ENCODE measurements at regions not wholly inside any gene's neighbourhood (a gene's known extent, or its start where the extent isn't known, plus 50 kb on each side); places are given as distances from the start of the nearest gene placed in this dataset.

DNA sequence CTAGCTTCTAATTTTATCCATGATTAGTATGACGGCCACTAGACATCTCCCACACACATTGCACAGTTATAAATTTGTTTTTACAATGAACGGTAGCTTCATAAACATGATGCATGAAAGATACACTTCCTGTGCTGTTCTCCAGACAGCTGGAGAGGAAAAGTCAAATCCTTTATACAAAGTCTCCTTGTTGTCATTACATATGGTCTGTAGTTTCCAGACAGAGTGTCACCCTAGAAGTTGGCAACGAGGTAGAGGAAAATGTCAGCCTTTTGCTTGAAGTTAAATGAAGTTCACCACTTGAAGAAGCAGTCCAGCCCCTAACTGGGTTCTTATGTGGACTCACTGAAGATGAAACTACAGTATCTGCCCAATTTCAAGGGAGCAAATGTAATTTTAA is 253.0 kb upstream of the P2RY1 start:
- no peak for TF ChIP-seq POLR2A (IDR thresholded peaks at IDR 0.05; ENCODE audit: extremely low read depth, insufficient read length)
- no peak for TF ChIP-seq MYC (IDR thresholded peaks at IDR 0.05; ENCODE audit: low read depth, low read length)
- TF ChIP-seq, protein P1, sequence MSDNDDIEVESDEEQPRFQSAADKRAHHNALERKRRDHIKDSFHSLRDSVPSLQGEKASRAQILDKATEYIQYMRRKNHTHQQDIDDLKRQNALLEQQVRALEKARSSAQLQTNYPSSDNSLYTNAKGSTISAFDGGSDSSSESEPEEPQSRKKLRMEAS (IDR thresholded peaks at IDR 0.05; ENCODE audit: low read depth, low read length): no peak
- TF ChIP-seq, protein P2, sequence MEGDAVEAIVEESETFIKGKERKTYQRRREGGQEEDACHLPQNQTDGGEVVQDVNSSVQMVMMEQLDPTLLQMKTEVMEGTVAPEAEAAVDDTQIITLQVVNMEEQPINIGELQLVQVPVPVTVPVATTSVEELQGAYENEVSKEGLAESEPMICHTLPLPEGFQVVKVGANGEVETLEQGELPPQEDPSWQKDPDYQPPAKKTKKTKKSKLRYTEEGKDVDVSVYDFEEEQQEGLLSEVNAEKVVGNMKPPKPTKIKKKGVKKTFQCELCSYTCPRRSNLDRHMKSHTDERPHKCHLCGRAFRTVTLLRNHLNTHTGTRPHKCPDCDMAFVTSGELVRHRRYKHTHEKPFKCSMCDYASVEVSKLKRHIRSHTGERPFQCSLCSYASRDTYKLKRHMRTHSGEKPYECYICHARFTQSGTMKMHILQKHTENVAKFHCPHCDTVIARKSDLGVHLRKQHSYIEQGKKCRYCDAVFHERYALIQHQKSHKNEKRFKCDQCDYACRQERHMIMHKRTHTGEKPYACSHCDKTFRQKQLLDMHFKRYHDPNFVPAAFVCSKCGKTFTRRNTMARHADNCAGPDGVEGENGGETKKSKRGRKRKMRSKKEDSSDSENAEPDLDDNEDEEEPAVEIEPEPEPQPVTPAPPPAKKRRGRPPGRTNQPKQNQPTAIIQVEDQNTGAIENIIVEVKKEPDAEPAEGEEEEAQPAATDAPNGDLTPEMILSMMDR (IDR thresholded peaks at IDR 0.05; ENCODE audit: low read depth, low read length): no peak
- no peak for DNase-seq (ENCODE audit: low read depth)
- H3K4me3 ChIP-seq (ENCODE audit: low read depth, low read length): no peak overlapping the region

DNA sequence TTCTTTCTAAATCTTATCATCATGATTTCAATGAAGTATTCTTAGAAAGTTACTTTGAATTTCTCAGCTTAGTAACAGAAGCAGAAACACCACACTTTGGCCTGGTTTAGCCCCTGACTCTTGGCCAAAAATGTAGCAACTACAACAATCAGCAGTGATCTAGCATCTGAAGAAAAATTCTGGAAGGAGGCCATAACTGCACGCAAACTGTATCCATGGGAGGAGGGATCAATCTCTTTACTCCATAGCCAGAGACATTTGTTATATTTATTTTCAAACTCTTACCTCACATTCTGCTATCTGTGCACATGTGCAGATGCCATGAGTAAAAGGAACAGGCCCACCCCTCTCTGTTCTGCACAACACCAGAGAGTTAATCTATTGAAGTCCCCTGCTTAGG is 251.0 kb upstream of the P2RY1 start:
- no peak overlapping the region for H3K4me3 ChIP-seq (ENCODE audit: low read depth, low read length)
- DNase-seq (ENCODE audit: low read depth): no peak
- TF ChIP-seq POLR2A (IDR thresholded peaks at IDR 0.05; ENCODE audit: extremely low read depth, insufficient read length): no peak
- TF ChIP-seq, protein P2 (IDR thresholded peaks at IDR 0.05; ENCODE audit: low read depth, low read length): no peak
- TF ChIP-seq, protein P1 (IDR thresholded peaks at IDR 0.05; ENCODE audit: low read depth, low read length): no peak

DNA sequence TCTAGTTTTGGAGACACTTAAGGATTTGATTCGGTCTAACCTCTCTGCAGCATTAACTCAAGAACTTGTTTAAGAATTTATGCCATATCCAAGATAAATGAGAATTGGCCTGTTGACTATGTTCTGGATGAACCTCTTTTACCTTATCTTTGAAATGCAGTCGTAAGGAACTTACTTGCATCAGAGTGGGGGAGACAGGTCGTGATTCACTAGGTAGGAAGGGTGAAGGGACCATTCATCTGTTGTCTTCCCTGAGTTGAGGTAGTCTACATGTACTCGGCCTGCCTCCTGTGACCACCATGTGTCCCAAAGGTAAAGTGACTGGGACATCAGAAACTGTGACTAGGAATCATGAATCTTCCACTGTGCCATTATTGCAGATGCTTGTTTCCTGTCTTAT is 248.0 kb upstream of the P2RY1 start:
- no peak overlapping the region for H3K4me3 ChIP-seq (ENCODE audit: low read depth, low read length)
- DNase-seq (ENCODE audit: low read depth): no peak
- TF ChIP-seq, protein P1 (IDR thresholded peaks at IDR 0.05; ENCODE audit: low read depth, low read length): no peak
- TF ChIP-seq POLR2A (IDR thresholded peaks at IDR 0.05; ENCODE audit: extremely low read depth, insufficient read length): no peak
- TF ChIP-seq, protein P2 (IDR thresholded peaks at IDR 0.05; ENCODE audit: low read depth, low read length): no peak

DNA sequence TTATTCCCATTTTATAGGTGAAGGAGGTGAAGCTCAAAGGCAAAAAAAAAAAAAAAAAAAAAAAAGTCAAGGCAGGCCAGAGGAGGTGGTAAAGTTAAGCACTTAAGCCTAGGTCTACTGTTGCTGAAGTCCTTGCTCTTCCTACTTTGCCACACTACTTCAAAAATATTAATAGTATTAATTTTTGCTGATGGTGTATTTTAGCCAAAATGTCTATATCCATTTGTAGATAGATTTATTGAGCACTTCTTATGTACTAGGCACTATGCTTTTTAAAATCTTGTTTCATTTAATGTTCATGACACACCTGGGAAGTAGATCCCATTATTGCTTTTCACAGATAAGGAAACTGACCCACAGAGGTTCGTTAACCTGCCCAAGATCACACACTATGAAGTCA is 247.1 kb upstream of the P2RY1 start:
- DNase-seq (ENCODE audit: low read depth): no peak
- TF ChIP-seq, protein P2 (IDR thresholded peaks at IDR 0.05; ENCODE audit: low read depth, low read length): no peak
- TF ChIP-seq, protein P1 (IDR thresholded peaks at IDR 0.05; ENCODE audit: low read depth, low read length): no peak
- TF ChIP-seq POLR2A (IDR thresholded peaks at IDR 0.05; ENCODE audit: extremely low read depth, insufficient read length) (no peak), MYC (IDR thresholded peaks at IDR 0.05; ENCODE audit: low read depth, low read length) (no peak)
- H3K4me3 ChIP-seq (ENCODE audit: low read depth, low read length): no peak overlapping the region

DNA sequence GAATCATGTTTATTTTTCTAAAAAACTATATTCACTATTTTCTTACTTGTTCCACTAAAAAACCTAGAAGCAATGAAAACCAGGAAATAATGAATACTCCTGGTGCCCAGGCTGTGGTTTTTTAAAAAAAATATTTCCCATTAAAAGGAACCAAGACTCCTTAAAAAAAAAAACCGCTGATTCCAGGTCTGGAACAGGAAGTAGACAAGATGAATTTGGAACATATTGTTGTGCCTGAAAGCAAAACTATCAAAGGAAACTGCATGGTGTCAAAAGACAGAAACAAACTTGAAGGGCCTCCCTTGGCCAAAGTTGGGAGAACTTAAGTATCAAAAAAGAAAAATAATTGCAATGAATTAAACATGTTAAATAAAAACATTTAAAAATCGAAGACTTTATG is 245.3 kb upstream of the P2RY1 start:
- TF ChIP-seq POLR2A (IDR thresholded peaks at IDR 0.05; ENCODE audit: extremely low read depth, insufficient read length): no peak
- TF ChIP-seq MYC (IDR thresholded peaks at IDR 0.05; ENCODE audit: low read depth, low read length): no peak
- TF ChIP-seq, protein P1 (IDR thresholded peaks at IDR 0.05; ENCODE audit: low read depth, low read length): no peak
- TF ChIP-seq, protein P2 (IDR thresholded peaks at IDR 0.05; ENCODE audit: low read depth, low read length): no peak
- DNase-seq (ENCODE audit: low read depth): no peak
- no peak overlapping the region for H3K4me3 ChIP-seq (ENCODE audit: low read depth, low read length)

DNA sequence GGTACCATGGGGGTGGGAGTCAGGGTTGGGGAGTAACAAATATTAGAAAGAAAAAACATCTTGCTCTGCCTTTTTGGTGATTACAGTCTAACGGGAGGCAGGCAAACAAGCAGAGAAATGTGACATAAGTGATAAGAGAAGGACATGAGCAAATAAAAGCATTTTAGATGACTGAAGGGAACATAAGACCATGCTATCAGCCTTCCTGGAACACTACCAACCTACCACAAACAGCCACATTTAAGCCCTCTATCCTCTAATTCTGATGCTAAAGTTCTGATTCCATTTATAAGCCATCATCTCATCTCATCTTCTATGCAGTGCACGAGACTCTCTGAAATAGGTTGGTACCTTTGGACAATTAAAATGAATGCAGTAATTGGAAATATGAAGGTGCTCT is 243.4 kb upstream of the P2RY1 start:
- no peak for TF ChIP-seq POLR2A (IDR thresholded peaks at IDR 0.05; ENCODE audit: extremely low read depth, insufficient read length)
- TF ChIP-seq, protein P2 (IDR thresholded peaks at IDR 0.05; ENCODE audit: low read depth, low read length): no peak
- TF ChIP-seq MYC (IDR thresholded peaks at IDR 0.05; ENCODE audit: low read depth, low read length): no peak
- TF ChIP-seq, protein P1 (IDR thresholded peaks at IDR 0.05; ENCODE audit: low read depth, low read length): no peak
- DNase-seq (ENCODE audit: low read depth): no peak
- no peak overlapping the region for H3K4me3 ChIP-seq (ENCODE audit: low read depth, low read length)

All from NB4 (cell line).